ENCODE measurements at regions not wholly inside any gene's neighbourhood (a gene's known extent, or its start where the extent isn't known, plus 50 kb on each side); places are given as distances from the start of the nearest gene placed in this dataset.

GRCh38 chr16:82476786-82477185 is 150.0 kb upstream of the CDH13 start:
- no peak for TF ChIP-seq CTCF (IDR thresholded peaks at IDR 0.05 in 4 of 5, conservative IDR thresholded peaks at IDR 0.05 in 1 of 5)
- TF ChIP-seq POLR2A (IDR thresholded peaks at IDR 0.05) = no peak
